Breast epithelium (tissue), 3 donors: ENCODE measurements at regions not wholly inside any gene's neighbourhood (a gene's known extent, or its start where the extent isn't known, plus 50 kb on each side); places are given as distances from the start of the nearest gene placed in this dataset.

ENCODE experiments used
- CTCF ChIP-seq, 3 donors: fragments of 450-650 bp; IDR thresholded peaks; one replicate each; pipeline ENCODE4 v1.5.1; 2016 to 2017; ENCODE audit warnings: antibody characterized with exemption in 3 of 3, mild to moderate bottlenecking in 3 of 3, moderate library complexity in 3 of 3
- POLR2AphosphoS5 ChIP-seq, 3 donors: sonication (generic); formaldehyde crosslinking; IDR thresholded peaks; one replicate each; pipeline ENCODE4 v1.6.1; 2017; ENCODE audit warnings: antibody characterized with exemption in 3 of 3

- TF ChIP-seq POLR2AphosphoS5 (IDR thresholded peaks at IDR 0.05) (no peak), CTCF (IDR thresholded peaks at IDR 0.05) (no peak)
Measured at GRCh38 chr20:11654766-11655165, 262.9 kb upstream of the BTBD3 start.
